ENCODE measurements at regions not wholly inside any gene's neighbourhood (a gene's known extent, or its start where the extent isn't known, plus 50 kb on each side); places are given as distances from the start of the nearest gene placed in this dataset.

GRCh38 chr5:2806176-2806575 is 54.7 kb upstream of the IRX2 start:
- no peak overlapping the region for H3K4me3 Mint-ChIP-seq
- no peak for DNase-seq
- H3K4me3 ChIP-seq (ENCODE audit: low read length), result no peak overlapping the region
- ChIA-PET POLR2A (no interaction called here), CTCF (no interaction called here)
- H3K27ac ChIP-seq (ENCODE audit: low read depth, low read length), result no peak overlapping the region
- H3K36me3 Mint-ChIP-seq, result no peaks in the 10 kb centered on the region
- H3K9me3 Mint-ChIP-seq, result peaks cover 0 to 9% (median 2%) of the 10 kb centered on the region in 5 donors
- H3K4me1 Mint-ChIP-seq, result no peaks in the 10 kb centered on the region
- H3K9me3 ChIP-seq (ENCODE audit: low read length), result no peaks in the 10 kb centered on the region
- no peak overlapping the region for H3K27ac Mint-ChIP-seq
- no peaks in the 10 kb centered on the region for H3K36me3 ChIP-seq (ENCODE audit: insufficient read depth, low read length)
- H3K4me1 ChIP-seq (ENCODE audit: insufficient read depth, low read length), result no peaks in the 10 kb centered on the region
- no peaks in the 10 kb centered on the region for H3K27me3 ChIP-seq (ENCODE audit: insufficient read depth, low read length, poor library complexity, severe bottlenecking)
- H3K27me3 Mint-ChIP-seq, result peaks cover 0 to 2% of the 10 kb centered on the region in 2 donors

GRCh38 chr5:2805080-2805479 is 53.6 kb upstream of the IRX2 start:
- H3K9me3 Mint-ChIP-seq, result peaks cover 2 to 7% (median 3%) of the 10 kb centered on the region in 5 donors
- no peaks in the 10 kb centered on the region for H3K9me3 ChIP-seq (ENCODE audit: low read length)
- no peak overlapping the region for H3K27ac Mint-ChIP-seq
- no peak for DNase-seq
- CTCF ChIA-PET, result interaction anchor here (1.4 kb wide), 1 partner anchor 30 kb away, joined by 3 read pairs; no protein-coding TSS in a partner anchor
- no peak overlapping the region for H3K4me3 Mint-ChIP-seq
- H3K4me1 ChIP-seq (ENCODE audit: insufficient read depth, low read length), result no peaks in the 10 kb centered on the region
- H3K36me3 ChIP-seq (ENCODE audit: insufficient read depth, low read length), result no peaks in the 10 kb centered on the region
- POLR2A ChIA-PET, result no interaction called here
- H3K36me3 Mint-ChIP-seq, result no peaks in the 10 kb centered on the region
- no peaks in the 10 kb centered on the region for H3K27me3 ChIP-seq (ENCODE audit: insufficient read depth, low read length, poor library complexity, severe bottlenecking)
- H3K4me3 ChIP-seq (ENCODE audit: low read length), result no peak overlapping the region
- H3K27ac ChIP-seq (ENCODE audit: low read depth, low read length), result no peak overlapping the region
- peaks cover 0 to 2% of the 10 kb centered on the region in 2 donors for H3K27me3 Mint-ChIP-seq
- H3K4me1 Mint-ChIP-seq, result no peaks in the 10 kb centered on the region

GRCh38 chr5:2803751-2804150 is 52.3 kb upstream of the IRX2 start:
- Histone ChIP-seq H3K36me3 (ENCODE audit: insufficient read depth, low read length) (no peaks in the 10 kb centered on the region), H3K4me1 (ENCODE audit: insufficient read depth, low read length) (no peaks in the 10 kb centered on the region), H3K4me3 (ENCODE audit: low read length) (no peak overlapping the region), H3K27ac (ENCODE audit: low read depth, low read length) (no peak overlapping the region), H3K9me3 (ENCODE audit: low read length) (no peaks in the 10 kb centered on the region), H3K27me3 (ENCODE audit: insufficient read depth, low read length, poor library complexity, severe bottlenecking) (no peaks in the 10 kb centered on the region)
- H3K27ac Mint-ChIP-seq, result no peak overlapping the region
- peaks cover 0 to 2% of the 10 kb centered on the region in 2 donors for H3K27me3 Mint-ChIP-seq
- peaks cover 2 to 7% (median 5%) of the 10 kb centered on the region in 5 donors for H3K9me3 Mint-ChIP-seq
- no peak for DNase-seq
- POLR2A ChIA-PET, result no interaction called here
- H3K4me3 Mint-ChIP-seq, result no peak overlapping the region
- CTCF ChIA-PET, result interaction anchor here (1.4 kb wide), 1 partner anchor 32 kb away, joined by 3 read pairs; no protein-coding TSS in a partner anchor
- H3K4me1 Mint-ChIP-seq, result no peaks in the 10 kb centered on the region
- H3K36me3 Mint-ChIP-seq, result no peaks in the 10 kb centered on the region

- Mint-ChIP-seq H3K9me3 (peaks cover 0 to 7% (median 5%) of the 10 kb centered on the region in 5 donors), H3K4me3 (no peak overlapping the region), H3K36me3 (no peaks in the 10 kb centered on the region), H3K4me1 (no peaks in the 10 kb centered on the region), H3K27me3 (peaks cover 0 to 2% of the 10 kb centered on the region in 2 donors), H3K27ac (no peak overlapping the region)
- no peak overlapping the region for H3K27ac ChIP-seq (ENCODE audit: low read depth, low read length)
- no peak for DNase-seq
- H3K4me3 ChIP-seq (ENCODE audit: low read length), result no peak overlapping the region
- CTCF ChIA-PET, result no interaction called here
- POLR2A ChIA-PET, result no interaction called here
- H3K36me3 ChIP-seq (ENCODE audit: insufficient read depth, low read length), result no peaks in the 10 kb centered on the region
- no peaks in the 10 kb centered on the region for H3K27me3 ChIP-seq (ENCODE audit: insufficient read depth, low read length, poor library complexity, severe bottlenecking)
- H3K4me1 ChIP-seq (ENCODE audit: insufficient read depth, low read length), result no peaks in the 10 kb centered on the region
- no peaks in the 10 kb centered on the region for H3K9me3 ChIP-seq (ENCODE audit: low read length)
Observed at GRCh38 chr5:2802693-2803365, 51.4 kb upstream of the IRX2 start.

GRCh38 chr5:2801577-2802525 is 50.4 kb upstream of the IRX2 start:
- no peaks in the 10 kb centered on the region for H3K4me1 Mint-ChIP-seq
- no peaks in the 10 kb centered on the region for H3K27me3 ChIP-seq (ENCODE audit: insufficient read depth, low read length, poor library complexity, severe bottlenecking)
- no peaks in the 10 kb centered on the region for H3K4me1 ChIP-seq (ENCODE audit: insufficient read depth, low read length)
- ChIA-PET CTCF (no interaction called here), POLR2A (no interaction called here)
- no peaks in the 10 kb centered on the region for H3K36me3 ChIP-seq (ENCODE audit: insufficient read depth, low read length)
- H3K36me3 Mint-ChIP-seq, result no peaks in the 10 kb centered on the region
- H3K27me3 Mint-ChIP-seq, result peaks cover 0 to 2% of the 10 kb centered on the region in 2 donors
- H3K4me3 ChIP-seq (ENCODE audit: low read length), result no peak overlapping the region
- H3K27ac ChIP-seq (ENCODE audit: low read depth, low read length), result no peak overlapping the region
- H3K9me3 ChIP-seq (ENCODE audit: low read length), result no peaks in the 10 kb centered on the region
- no peak overlapping the region for H3K27ac Mint-ChIP-seq
- no peak overlapping the region for H3K4me3 Mint-ChIP-seq
- no peak for DNase-seq
- peaks cover 0 to 5% (median 3%) of the 10 kb centered on the region in 5 donors for H3K9me3 Mint-ChIP-seq

Data from CD8-positive, alpha-beta memory T cell (primary cell).